Adrenal gland (tissue), 5 donors: ENCODE measurements at regions not wholly inside any gene's neighbourhood (a gene's known extent, or its start where the extent isn't known, plus 50 kb on each side); places are given as distances from the start of the nearest gene placed in this dataset.

Experiments used
- POLR2A ChIP-seq, 2 donors: fragments of 450-650 bp; IDR thresholded peaks; one replicate each; pipeline ENCODE4 v1.6.1; 2017; ENCODE audit warnings: antibody characterized with exemption in 2 of 2, mild to moderate bottlenecking in 2 of 2, moderate library complexity in 1 of 2
- TF ChIP-seq, protein P1 (sequence below), 6 experiments: fragments of 450-650 bp in 4 of 6; fragments of 200-600 bp in 2 of 6; sonication (generic) in 1 of 6; IDR thresholded peaks; 1 replicate in 5 of 6; 2 replicates in 1 of 6; pipeline versions ENCODE4 v1.5.1 to v1.8.0; 2016 to 2021; ENCODE audit warnings: antibody characterized with exemption in 6 of 6, mild to moderate bottlenecking in 2 of 6, moderate library complexity in 1 of 6
- donor health status: DM: no; HTN: no; CAD: no.

DNA sequence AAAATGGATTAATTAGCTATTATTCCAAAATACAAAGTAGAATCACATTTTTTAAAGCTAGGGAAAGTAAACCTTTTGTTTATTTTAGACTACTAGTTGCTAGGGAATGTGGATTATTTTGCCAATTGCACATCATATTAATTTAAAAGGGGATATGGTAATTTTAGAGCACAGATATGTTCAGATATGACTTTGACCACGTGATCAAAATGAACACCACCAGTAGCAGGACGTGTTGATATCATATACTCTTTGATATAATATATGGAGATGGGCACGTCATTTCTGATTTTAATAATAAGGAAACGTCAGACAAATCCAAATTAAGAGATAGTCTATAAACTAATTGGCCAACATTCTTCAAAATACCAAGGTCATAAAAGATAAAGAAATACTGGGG, 1188.3 kb upstream of the CNTN5 start:
- TF ChIP-seq, protein P1, sequence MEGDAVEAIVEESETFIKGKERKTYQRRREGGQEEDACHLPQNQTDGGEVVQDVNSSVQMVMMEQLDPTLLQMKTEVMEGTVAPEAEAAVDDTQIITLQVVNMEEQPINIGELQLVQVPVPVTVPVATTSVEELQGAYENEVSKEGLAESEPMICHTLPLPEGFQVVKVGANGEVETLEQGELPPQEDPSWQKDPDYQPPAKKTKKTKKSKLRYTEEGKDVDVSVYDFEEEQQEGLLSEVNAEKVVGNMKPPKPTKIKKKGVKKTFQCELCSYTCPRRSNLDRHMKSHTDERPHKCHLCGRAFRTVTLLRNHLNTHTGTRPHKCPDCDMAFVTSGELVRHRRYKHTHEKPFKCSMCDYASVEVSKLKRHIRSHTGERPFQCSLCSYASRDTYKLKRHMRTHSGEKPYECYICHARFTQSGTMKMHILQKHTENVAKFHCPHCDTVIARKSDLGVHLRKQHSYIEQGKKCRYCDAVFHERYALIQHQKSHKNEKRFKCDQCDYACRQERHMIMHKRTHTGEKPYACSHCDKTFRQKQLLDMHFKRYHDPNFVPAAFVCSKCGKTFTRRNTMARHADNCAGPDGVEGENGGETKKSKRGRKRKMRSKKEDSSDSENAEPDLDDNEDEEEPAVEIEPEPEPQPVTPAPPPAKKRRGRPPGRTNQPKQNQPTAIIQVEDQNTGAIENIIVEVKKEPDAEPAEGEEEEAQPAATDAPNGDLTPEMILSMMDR (IDR thresholded peaks at IDR 0.05), result no peak
- no peak for TF ChIP-seq POLR2A (IDR thresholded peaks at IDR 0.05)
